ENCODE measurements at regions not wholly inside any gene's neighbourhood (a gene's known extent, or its start where the extent isn't known, plus 50 kb on each side); places are given as distances from the start of the nearest gene placed in this dataset.

DNA sequence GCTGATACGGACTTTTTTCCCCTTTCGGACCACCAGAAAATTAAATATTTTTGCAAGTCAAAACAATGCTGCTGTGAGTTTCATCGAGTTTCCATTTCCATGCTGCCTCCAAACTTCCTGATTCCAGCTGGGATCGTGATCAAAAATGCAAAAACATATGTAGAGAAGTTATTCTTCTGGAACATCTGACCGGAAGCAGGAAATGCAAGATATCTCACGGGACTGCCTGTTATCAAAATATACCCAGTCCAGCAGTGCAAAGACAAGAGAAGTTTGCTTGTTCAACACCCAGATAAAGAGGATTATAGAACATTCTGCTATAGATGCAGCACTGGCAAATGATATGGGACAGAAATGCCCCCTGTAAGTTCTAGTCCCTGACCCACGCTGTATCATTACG lies 726.7 kb upstream of the NR2F2 start:
- TF ChIP-seq, protein P1, sequence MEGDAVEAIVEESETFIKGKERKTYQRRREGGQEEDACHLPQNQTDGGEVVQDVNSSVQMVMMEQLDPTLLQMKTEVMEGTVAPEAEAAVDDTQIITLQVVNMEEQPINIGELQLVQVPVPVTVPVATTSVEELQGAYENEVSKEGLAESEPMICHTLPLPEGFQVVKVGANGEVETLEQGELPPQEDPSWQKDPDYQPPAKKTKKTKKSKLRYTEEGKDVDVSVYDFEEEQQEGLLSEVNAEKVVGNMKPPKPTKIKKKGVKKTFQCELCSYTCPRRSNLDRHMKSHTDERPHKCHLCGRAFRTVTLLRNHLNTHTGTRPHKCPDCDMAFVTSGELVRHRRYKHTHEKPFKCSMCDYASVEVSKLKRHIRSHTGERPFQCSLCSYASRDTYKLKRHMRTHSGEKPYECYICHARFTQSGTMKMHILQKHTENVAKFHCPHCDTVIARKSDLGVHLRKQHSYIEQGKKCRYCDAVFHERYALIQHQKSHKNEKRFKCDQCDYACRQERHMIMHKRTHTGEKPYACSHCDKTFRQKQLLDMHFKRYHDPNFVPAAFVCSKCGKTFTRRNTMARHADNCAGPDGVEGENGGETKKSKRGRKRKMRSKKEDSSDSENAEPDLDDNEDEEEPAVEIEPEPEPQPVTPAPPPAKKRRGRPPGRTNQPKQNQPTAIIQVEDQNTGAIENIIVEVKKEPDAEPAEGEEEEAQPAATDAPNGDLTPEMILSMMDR (IDR thresholded peaks at IDR 0.05; ENCODE audit: low read length) = no peak
- TF ChIP-seq EZH2 (optimal IDR thresholded peaks at IDR 0.05; ENCODE audit: low read depth, low read length) = no peak
- no peak for TF ChIP-seq EZH2phosphoT487 (IDR thresholded peaks at IDR 0.05; ENCODE audit: low read length)

Measured in MM.1S (cell line).